Stimulated activated CD8-positive, alpha-beta memory T cell treated with anti-CD3 and anti-CD28 coated beads, Interleukin-2, amount 100 ng/mL, for 48 hours (primary cell): ENCODE measurements at regions not wholly inside any gene's neighbourhood (a gene's known extent, or its start where the extent isn't known, plus 50 kb on each side); places are given as distances from the start of the nearest gene placed in this dataset.

Source experiments
- DNase-seq, 2 donors: peaks; one replicate each; pipeline ENCODE4 v3.0.0-alpha.2; 2020; ENCODE audit warnings: low read depth in 2 of 2

DNA sequence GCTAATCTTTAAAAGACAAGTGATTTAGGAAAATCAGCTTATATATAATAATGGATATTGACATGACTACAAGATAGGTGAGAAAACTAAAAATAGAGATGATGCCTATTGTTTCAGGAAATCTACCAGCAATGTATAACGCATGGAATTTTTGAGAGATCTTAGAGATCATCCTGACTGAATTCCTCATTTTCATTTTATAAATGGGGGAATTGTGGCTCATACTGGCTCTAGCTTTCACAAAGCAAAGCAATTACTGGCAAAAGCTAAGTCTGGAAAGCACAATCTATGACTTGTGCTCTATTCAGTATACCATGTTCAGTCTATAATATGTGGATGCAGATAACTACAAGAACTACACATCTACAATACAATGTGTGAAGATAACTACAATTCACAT lies 51.9 kb upstream of the FANCL start:
- no peak for DNase-seq

DNA sequence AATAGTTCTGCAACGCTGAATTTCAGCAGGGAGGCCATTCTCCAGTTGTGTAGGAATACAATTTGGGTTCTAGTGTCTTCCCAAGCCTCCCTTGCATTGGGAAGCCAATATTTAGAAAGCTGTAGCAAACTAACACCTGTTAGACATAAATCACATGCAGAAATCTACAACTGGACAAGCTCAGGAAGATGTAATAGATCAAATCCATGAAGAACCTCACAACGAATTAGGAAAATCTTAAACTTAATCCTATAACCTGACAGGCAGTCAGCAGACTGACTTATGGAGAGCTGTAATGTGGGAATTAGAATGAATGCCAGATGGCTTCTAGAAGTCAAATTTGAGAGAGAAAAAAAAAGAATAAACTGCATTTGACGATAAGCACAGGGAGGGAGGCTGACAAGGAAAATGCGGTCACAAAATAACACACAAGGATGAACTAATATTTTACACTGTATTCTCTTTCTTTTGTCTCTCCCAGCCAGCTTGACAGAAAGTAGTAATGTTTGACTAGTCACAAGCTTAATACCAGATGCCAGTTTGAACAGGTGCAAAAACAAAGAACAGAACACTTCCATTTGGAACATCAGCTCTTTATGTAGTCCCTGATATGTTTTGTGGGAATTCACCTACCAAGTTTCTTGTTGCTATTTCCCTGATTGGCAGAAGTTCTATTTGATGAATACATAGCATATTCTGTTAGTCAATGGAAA lies 50.8 kb upstream of the FANCL start:
- no peak for DNase-seq
